ENCODE measurements at regions not wholly inside any gene's neighbourhood (a gene's known extent, or its start where the extent isn't known, plus 50 kb on each side); places are given as distances from the start of the nearest gene placed in this dataset.

- no peaks in the 10 kb centered on the region for H3K4me1 ChIP-seq (ENCODE audit: control insufficient read depth, extremely low read depth, insufficient read depth, low read length)
- no peak for DNase-seq (ENCODE audit: low read depth, low spot score)
- intact Hi-C loops (cut with micrococcal nuclease) (no loop called here), dilution Hi-C loops (cut with MboI; ENCODE audit: extremely low pct_ligation_motif_present, low sequenced_read_pairs) (no loop called here)
- no peak overlapping the region for H3K4me3 ChIP-seq (replicated peaks in 1 of 3; ENCODE audit: insufficient read depth in 1 of 3, low read depth in 1 of 3, low read length in 3 of 3)
- no peaks in the 10 kb centered on the region for H3K79me2 ChIP-seq (ENCODE audit: control insufficient read depth, insufficient read depth, low read length)
- H3K9me3 ChIP-seq (replicated peaks; ENCODE audit: control insufficient read depth, insufficient read depth, low read length) = no peaks in the 10 kb centered on the region
- H4K20me1 ChIP-seq (replicated peaks; ENCODE audit: control insufficient read depth, extremely low read depth, insufficient read depth, low read length) = no peaks in the 10 kb centered on the region
- TF ChIP-seq POLR2AphosphoS5 (IDR thresholded peaks at IDR 0.05; ENCODE audit: insufficient read depth, low read depth, low read length) (no peak), CTCF (IDR thresholded peaks at IDR 0.05; ENCODE audit: extremely low read depth in 1 of 2, insufficient read depth in 1 of 2, low read depth in 1 of 2, low read length in 2 of 2) (no peak)
- ChIA-PET CTCF (interaction anchor here (0.6 kb wide), 1 partner anchor 219 kb away, joined by 3 read pairs; no protein-coding TSS in a partner anchor), POLR2A (no interaction called here)
- FAIRE-seq = no peak
- H3K27me3 ChIP-seq (ENCODE audit: control insufficient read depth in 2 of 2, insufficient read depth in 2 of 2, low read length in 2 of 2) = no peaks in the 10 kb centered on the region
- H2AFZ ChIP-seq (ENCODE audit: low read depth, low read length) = no peak overlapping the region
- no TSS peak for BruUV-seq (replicated peaks)
- H3K9me1 ChIP-seq (replicated peaks; ENCODE audit: control insufficient read depth, extremely low read depth, insufficient read depth, low read length) = no peaks in the 10 kb centered on the region
- H3K9ac ChIP-seq (replicated peaks; ENCODE audit: extremely low read depth, insufficient read depth, low read length) = no peak overlapping the region
- H3K36me3 ChIP-seq (ENCODE audit: control insufficient read depth in 2 of 2, extremely low read depth in 1 of 2, insufficient read depth in 2 of 2, low read length in 2 of 2) = no peaks in the 10 kb centered on the region
- no peak overlapping the region for H3K27ac ChIP-seq (ENCODE audit: insufficient read depth, low read depth, low read length)
- no peak overlapping the region for H3K4me2 ChIP-seq (ENCODE audit: insufficient read depth, low read length)
Measured at GRCh38 chr14:43039881-43040280, 1433.2 kb downstream of the LRFN5 start.

GRCh38 chr14:43031598-43031997 lies 1424.9 kb downstream of the LRFN5 start:
- TF ChIP-seq GATA2 (IDR thresholded peaks at IDR 0.05; ENCODE audit: insufficient read depth, insufficient read length, low read depth, low read length) = no peak
- no TSS peak for BruUV-seq (replicated peaks)
- dilution Hi-C loops (cut with MboI; ENCODE audit: extremely low pct_ligation_motif_present, low sequenced_read_pairs) = no loop called here
- Histone ChIP-seq H3K4me1 (ENCODE audit: control insufficient read depth, extremely low read depth, insufficient read depth, low read length) (no peaks in the 10 kb centered on the region), H3K27me3 (ENCODE audit: control insufficient read depth in 2 of 2, insufficient read depth in 2 of 2, low read length in 2 of 2) (no peaks in the 10 kb centered on the region), H3K36me3 (ENCODE audit: control insufficient read depth in 2 of 2, extremely low read depth in 1 of 2, insufficient read depth in 2 of 2, low read length in 2 of 2) (no peaks in the 10 kb centered on the region), H3K27ac (ENCODE audit: insufficient read depth, low read depth, low read length) (no peak overlapping the region), H3K4me3 (replicated peaks in 1 of 3; ENCODE audit: insufficient read depth in 1 of 3, low read depth in 1 of 3, low read length in 3 of 3) (no peak overlapping the region), H3K9me1 (replicated peaks; ENCODE audit: control insufficient read depth, extremely low read depth, insufficient read depth, low read length) (no peaks in the 10 kb centered on the region), H4K20me1 (replicated peaks; ENCODE audit: control insufficient read depth, extremely low read depth, insufficient read depth, low read length) (no peaks in the 10 kb centered on the region), H3K9ac (replicated peaks; ENCODE audit: extremely low read depth, insufficient read depth, low read length) (no peak overlapping the region), H2AFZ (ENCODE audit: low read depth, low read length) (no peak overlapping the region), H3K9me3 (replicated peaks; ENCODE audit: control insufficient read depth, insufficient read depth, low read length) (no peaks in the 10 kb centered on the region), H3K4me2 (ENCODE audit: insufficient read depth, low read length) (no peak overlapping the region), H3K79me2 (ENCODE audit: control insufficient read depth, insufficient read depth, low read length) (no peaks in the 10 kb centered on the region)
- POLR2A ChIA-PET = no interaction called here
- CTCF ChIA-PET = no interaction called here
- no peak for FAIRE-seq
- intact Hi-C loops (cut with micrococcal nuclease) = no loop called here
- DNase-seq (ENCODE audit: low read depth, low spot score) = no peak

Data from endothelial cell of umbilical vein (primary cell).